PC-3 (cell line): ENCODE measurements at regions not wholly inside any gene's neighbourhood (a gene's known extent, or its start where the extent isn't known, plus 50 kb on each side); places are given as distances from the start of the nearest gene placed in this dataset.

Experiments used
- EZH2 ChIP-seq: fragments of 300-600 bp; sonication (generic); IDR thresholded peaks from one replicate; pipeline ENCODE4 v1.6.1; 2017; ENCODE audit warnings: antibody characterized with exemption, mild to moderate bottlenecking, low read length; ENCODE audit not compliant: unreplicated experiment
- TF ChIP-seq, protein P1 (sequence below): fragments of 300-600 bp; sonication (generic); conservative IDR thresholded peaks from 2 replicates; pipeline ENCODE4 v1.5.1; 2017; ENCODE audit warnings: antibody characterized with exemption, low read depth, mild to moderate bottlenecking, low read length

- TF ChIP-seq, protein P1, sequence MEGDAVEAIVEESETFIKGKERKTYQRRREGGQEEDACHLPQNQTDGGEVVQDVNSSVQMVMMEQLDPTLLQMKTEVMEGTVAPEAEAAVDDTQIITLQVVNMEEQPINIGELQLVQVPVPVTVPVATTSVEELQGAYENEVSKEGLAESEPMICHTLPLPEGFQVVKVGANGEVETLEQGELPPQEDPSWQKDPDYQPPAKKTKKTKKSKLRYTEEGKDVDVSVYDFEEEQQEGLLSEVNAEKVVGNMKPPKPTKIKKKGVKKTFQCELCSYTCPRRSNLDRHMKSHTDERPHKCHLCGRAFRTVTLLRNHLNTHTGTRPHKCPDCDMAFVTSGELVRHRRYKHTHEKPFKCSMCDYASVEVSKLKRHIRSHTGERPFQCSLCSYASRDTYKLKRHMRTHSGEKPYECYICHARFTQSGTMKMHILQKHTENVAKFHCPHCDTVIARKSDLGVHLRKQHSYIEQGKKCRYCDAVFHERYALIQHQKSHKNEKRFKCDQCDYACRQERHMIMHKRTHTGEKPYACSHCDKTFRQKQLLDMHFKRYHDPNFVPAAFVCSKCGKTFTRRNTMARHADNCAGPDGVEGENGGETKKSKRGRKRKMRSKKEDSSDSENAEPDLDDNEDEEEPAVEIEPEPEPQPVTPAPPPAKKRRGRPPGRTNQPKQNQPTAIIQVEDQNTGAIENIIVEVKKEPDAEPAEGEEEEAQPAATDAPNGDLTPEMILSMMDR: no peak
- no peak for TF ChIP-seq EZH2
Measured at GRCh38 chr3:67941433-67942030, 287.1 kb upstream of the SUCLG2 start.
